CD4-positive, CD25-positive, alpha-beta regulatory T cell (primary cell): ENCODE measurements at regions not wholly inside any gene's neighbourhood (a gene's known extent, or its start where the extent isn't known, plus 50 kb on each side); places are given as distances from the start of the nearest gene placed in this dataset.

Experiments used
- ATAC-seq, 2 donors: fragments of 150-1000 bp; cut with Tn5 transposase; one replicate each; pipeline ENCODE4 v1.10.0; 2021; ENCODE audit warnings: low read depth in 2 of 2, moderate number of reproducible peaks in 2 of 2, moderate library complexity in 1 of 2
- DNase-seq, 3 donors: peaks; one replicate each; pipeline versions ENCODE4 v3.0.0 to v3.0.0-alpha.2; 2012 to 2022; ENCODE audit warnings: mixed read lengths in 1 of 3
- H3K27ac ChIP-seq: one replicate; pipeline ENCODE4 v1.7.0; 2013; ENCODE audit warnings: mild to moderate bottlenecking, low read length; ENCODE audit not compliant: insufficient read depth, poor library complexity, severe bottlenecking
- H3K27me3 ChIP-seq: one replicate; pipeline ENCODE4 v1.7.0; 2013; ENCODE audit warnings: low read length; ENCODE audit not compliant: control insufficient read depth, insufficient read depth
- H3K36me3 ChIP-seq: one replicate; pipeline ENCODE4 v1.7.0; 2013; ENCODE audit warnings: mild to moderate bottlenecking, low read length, moderate library complexity; ENCODE audit not compliant: control insufficient read depth, insufficient read depth
- H3K4me1 ChIP-seq: 2 replicates; pipeline ENCODE4 v1.7.0; 2013; ENCODE audit warnings: mild to moderate bottlenecking, low read length; ENCODE audit not compliant: insufficient read depth, control insufficient read depth, poor library complexity, severe bottlenecking
- H3K4me3 ChIP-seq: one replicate; pipeline ENCODE4 v1.7.0; 2013; ENCODE audit warnings: low read depth, mild to moderate bottlenecking, low read length, moderate library complexity
- H3K9me3 ChIP-seq, 2 experiments: 1 replicate in 1 of 2; 2 replicates in 1 of 2; pipeline ENCODE4 v1.7.0; 2013; ENCODE audit warnings: low read length in 2 of 2, mild to moderate bottlenecking in 1 of 2, moderate library complexity in 1 of 2; ENCODE audit not compliant: control insufficient read depth in 2 of 2
- H3K27ac Mint-ChIP-seq, 3 donors: one replicate each; pipeline ENCODE4 v1.8.0; 2020 to 2022; ENCODE audit warnings: mild to moderate bottlenecking in 3 of 3, mixed read lengths in 3 of 3, moderate library complexity in 2 of 3
- H3K27me3 Mint-ChIP-seq: one replicate; pipeline ENCODE4 v1.8.0; 2022; ENCODE audit warnings: mild to moderate bottlenecking, mixed read lengths
- H3K36me3 Mint-ChIP-seq: one replicate; pipeline ENCODE4 v1.8.0; 2020; ENCODE audit warnings: mixed read lengths
- H3K4me1 Mint-ChIP-seq, 4 donors: one replicate each; pipeline ENCODE4 v1.8.0; 2020 to 2022; ENCODE audit warnings: mixed read lengths in 4 of 4, mild to moderate bottlenecking in 1 of 4
- H3K4me3 Mint-ChIP-seq, 4 donors: one replicate each; pipeline ENCODE4 v1.8.0; 2020 to 2022; ENCODE audit warnings: mild to moderate bottlenecking in 4 of 4, mixed read lengths in 4 of 4, moderate library complexity in 3 of 4
- H3K9me3 Mint-ChIP-seq, 7 donors: one replicate each; pipeline ENCODE4 v1.8.0; 2020 to 2022; ENCODE audit warnings: mixed read lengths in 7 of 7, mild to moderate bottlenecking in 3 of 7, moderate library complexity in 2 of 7

DNA sequence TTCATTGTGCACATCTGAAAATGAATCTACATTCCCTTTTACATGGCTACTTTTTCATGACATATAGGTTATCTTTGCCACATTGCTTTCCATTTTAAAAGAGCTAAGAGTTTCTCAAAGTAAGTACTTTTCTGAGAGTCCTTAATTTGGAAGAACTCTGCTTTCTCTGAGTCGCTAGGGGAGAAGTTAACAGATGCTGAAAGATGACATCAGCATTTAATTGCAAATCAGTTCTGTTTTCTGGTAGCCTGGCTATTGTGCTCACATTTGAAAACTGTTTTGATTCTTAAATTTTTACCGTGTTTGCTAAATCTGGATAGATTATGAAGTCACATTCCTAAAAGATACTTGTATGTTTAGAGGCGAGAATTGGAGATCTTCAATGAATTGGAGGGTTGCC is 107.7 kb upstream of the C1QTNF9B start:
- no peak overlapping the region for H3K27ac Mint-ChIP-seq
- no peaks in the 10 kb centered on the region for H3K36me3 Mint-ChIP-seq
- no peaks in the 10 kb centered on the region for H3K9me3 Mint-ChIP-seq
- ATAC-seq (no peak), DNase-seq (no peak)
- no peaks in the 10 kb centered on the region for H3K9me3 ChIP-seq
- H3K4me1 ChIP-seq: no peaks in the 10 kb centered on the region
- no peak overlapping the region for H3K4me3 ChIP-seq
- peaks cover 10% of the 10 kb centered on the region for H3K27me3 Mint-ChIP-seq
- H3K36me3 ChIP-seq: no peaks in the 10 kb centered on the region
- H3K27me3 ChIP-seq: peaks cover 10% of the 10 kb centered on the region
- H3K4me3 Mint-ChIP-seq: no peak overlapping the region
- H3K4me1 Mint-ChIP-seq: no peaks in the 10 kb centered on the region
- H3K27ac ChIP-seq: no peak overlapping the region

DNA sequence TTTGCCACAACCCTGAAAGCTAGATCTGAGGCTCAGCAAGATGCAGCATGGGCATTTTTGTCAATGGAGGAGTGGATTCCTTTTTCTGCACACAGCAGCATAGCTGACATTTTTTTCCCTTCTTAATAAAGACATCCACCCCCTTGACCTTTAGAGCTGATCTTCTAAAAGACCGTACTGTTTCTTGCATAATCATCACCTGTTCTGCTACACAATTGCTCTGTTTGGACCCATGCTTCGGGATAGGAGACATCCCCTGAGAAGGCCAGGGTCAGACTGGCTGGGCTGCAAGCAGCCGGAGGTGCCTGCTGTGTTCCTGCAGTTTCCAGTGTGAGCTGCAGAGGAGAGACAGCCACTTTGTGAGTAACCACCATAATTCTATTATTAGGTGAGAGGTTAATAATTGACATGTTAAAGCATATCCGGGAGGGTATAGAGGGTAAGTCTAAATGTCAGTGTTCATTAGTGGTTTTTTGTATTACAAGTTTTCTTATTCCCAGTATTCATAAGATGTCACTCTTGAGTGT is 108.5 kb upstream of the C1QTNF9B start:
- no peak for DNase-seq
- no peak for ATAC-seq
- Mint-ChIP-seq H3K9me3 (no peaks in the 10 kb centered on the region), H3K4me1 (no peaks in the 10 kb centered on the region), H3K4me3 (no peak overlapping the region), H3K27ac (no peak overlapping the region), H3K27me3 (peaks cover 16% of the 10 kb centered on the region), H3K36me3 (no peaks in the 10 kb centered on the region)
- peaks cover 10% of the 10 kb centered on the region for H3K27me3 ChIP-seq
- no peaks in the 10 kb centered on the region for H3K36me3 ChIP-seq
- H3K4me1 ChIP-seq: no peaks in the 10 kb centered on the region
- H3K4me3 ChIP-seq: no peak overlapping the region
- H3K9me3 ChIP-seq: no peaks in the 10 kb centered on the region
- no peak overlapping the region for H3K27ac ChIP-seq

DNA sequence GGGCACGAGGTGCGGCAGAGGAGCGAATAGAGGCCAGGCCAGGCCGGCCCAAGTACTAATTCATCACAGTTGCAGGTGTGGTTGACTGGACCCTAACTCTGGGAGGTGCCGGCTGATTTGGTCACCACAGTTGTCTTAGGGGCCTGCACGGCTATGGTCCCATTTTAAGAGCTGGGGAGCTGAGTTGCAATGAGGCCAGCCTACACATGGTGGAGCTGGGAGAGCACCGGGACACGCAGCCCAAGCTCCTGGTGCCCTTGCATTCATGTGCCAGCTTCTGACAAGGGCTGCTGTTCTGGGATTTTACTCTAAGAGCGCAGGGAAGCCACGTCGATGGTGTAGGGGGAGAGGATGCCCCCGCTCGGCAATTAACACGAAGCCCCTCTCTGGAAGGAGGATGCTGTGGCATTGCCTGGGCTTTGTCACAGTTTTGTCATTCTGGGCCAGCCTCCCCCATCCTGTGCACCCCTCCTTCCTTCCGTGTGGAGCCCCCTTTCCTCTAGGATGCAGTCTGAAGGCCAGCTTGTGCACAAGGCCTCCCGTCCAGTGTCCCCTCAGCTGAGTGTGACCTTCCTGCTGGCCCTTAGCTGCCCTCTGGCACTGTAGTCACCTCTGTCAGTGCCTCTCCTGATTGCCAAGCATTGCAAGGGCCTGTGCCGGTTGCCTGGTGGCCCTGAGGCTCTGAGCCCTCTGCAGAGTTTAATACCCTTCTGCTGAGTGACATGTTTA is 109.4 kb upstream of the C1QTNF9B start:
- Mint-ChIP-seq H3K4me1 (no peaks in the 10 kb centered on the region), H3K36me3 (no peaks in the 10 kb centered on the region), H3K27me3 (peaks cover 19% of the 10 kb centered on the region), H3K27ac (no peak overlapping the region), H3K9me3 (no peaks in the 10 kb centered on the region), H3K4me3 (no peak overlapping the region)
- Histone ChIP-seq H3K4me1 (no peaks in the 10 kb centered on the region), H3K36me3 (no peaks in the 10 kb centered on the region), H3K9me3 (no peaks in the 10 kb centered on the region), H3K4me3 (no peak overlapping the region), H3K27ac (no peak overlapping the region), H3K27me3 (peaks cover 10% of the 10 kb centered on the region)
- no peak for DNase-seq
- no peak for ATAC-seq

GRCh38 chr13:24007979-24008620 is 110.8 kb upstream of the C1QTNF9B start:
- Histone ChIP-seq H3K27ac (no peak overlapping the region), H3K36me3 (no peaks in the 10 kb centered on the region), H3K4me1 (no peaks in the 10 kb centered on the region), H3K9me3 (no peaks in the 10 kb centered on the region), H3K4me3 (no peak overlapping the region), H3K27me3 (peaks cover 10% of the 10 kb centered on the region)
- Mint-ChIP-seq H3K9me3 (no peaks in the 10 kb centered on the region), H3K4me1 (no peaks in the 10 kb centered on the region), H3K4me3 (no peak overlapping the region), H3K27ac (peak overlapping the region in 1 of 3 donors; percentile 68), H3K27me3 (peaks cover 19% of the 10 kb centered on the region), H3K36me3 (no peaks in the 10 kb centered on the region)
- DNase-seq (no peak), ATAC-seq (no peak)

DNA sequence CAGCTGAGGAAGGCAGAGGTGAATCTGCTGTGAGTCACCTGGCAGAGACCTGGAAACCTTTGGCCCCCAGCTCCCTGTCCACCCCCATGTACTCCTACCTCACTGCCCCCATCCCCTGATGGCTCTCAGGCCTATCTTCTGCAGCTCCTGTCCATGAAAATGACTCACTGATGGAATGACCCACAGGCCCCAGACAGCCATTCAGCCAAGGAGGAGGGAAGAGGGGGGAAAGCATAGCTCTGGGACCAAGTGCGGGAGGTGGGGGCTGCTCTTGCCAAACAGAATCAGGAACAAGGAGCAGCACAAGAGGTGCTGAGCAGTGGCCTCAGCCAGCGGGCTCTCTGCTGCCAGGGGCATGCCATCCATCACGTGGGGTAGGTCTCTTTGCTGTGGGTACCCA is 111.4 kb upstream of the C1QTNF9B start:
- no peaks in the 10 kb centered on the region for H3K36me3 ChIP-seq
- H3K9me3 Mint-ChIP-seq: no peaks in the 10 kb centered on the region
- H3K36me3 Mint-ChIP-seq: no peaks in the 10 kb centered on the region
- no peak overlapping the region for H3K4me3 ChIP-seq
- no peaks in the 10 kb centered on the region for H3K4me1 Mint-ChIP-seq
- peaks cover 17% of the 10 kb centered on the region for H3K27me3 Mint-ChIP-seq
- DNase-seq (no peak), ATAC-seq (no peak)
- H3K27me3 ChIP-seq: peaks cover 4% of the 10 kb centered on the region
- H3K4me1 ChIP-seq: no peaks in the 10 kb centered on the region
- no peak overlapping the region for H3K4me3 Mint-ChIP-seq
- H3K9me3 ChIP-seq: no peaks in the 10 kb centered on the region
- H3K27ac ChIP-seq: no peak overlapping the region
- H3K27ac Mint-ChIP-seq: no peak overlapping the region

GRCh38 chr13:24011266-24011665 is 114.0 kb upstream of the C1QTNF9B start:
- no peaks in the 10 kb centered on the region for H3K27me3 ChIP-seq
- H3K36me3 Mint-ChIP-seq: no peaks in the 10 kb centered on the region
- no peaks in the 10 kb centered on the region for H3K9me3 Mint-ChIP-seq
- no peak overlapping the region for H3K27ac Mint-ChIP-seq
- DNase-seq (no peak), ATAC-seq (no peak)
- H3K4me1 ChIP-seq: no peaks in the 10 kb centered on the region
- H3K4me3 ChIP-seq: no peak overlapping the region
- no peaks in the 10 kb centered on the region for H3K9me3 ChIP-seq
- no peak overlapping the region for H3K27ac ChIP-seq
- no peaks in the 10 kb centered on the region for H3K4me1 Mint-ChIP-seq
- H3K27me3 Mint-ChIP-seq: peaks cover 18% of the 10 kb centered on the region
- H3K36me3 ChIP-seq: no peaks in the 10 kb centered on the region
- no peak overlapping the region for H3K4me3 Mint-ChIP-seq

DNA sequence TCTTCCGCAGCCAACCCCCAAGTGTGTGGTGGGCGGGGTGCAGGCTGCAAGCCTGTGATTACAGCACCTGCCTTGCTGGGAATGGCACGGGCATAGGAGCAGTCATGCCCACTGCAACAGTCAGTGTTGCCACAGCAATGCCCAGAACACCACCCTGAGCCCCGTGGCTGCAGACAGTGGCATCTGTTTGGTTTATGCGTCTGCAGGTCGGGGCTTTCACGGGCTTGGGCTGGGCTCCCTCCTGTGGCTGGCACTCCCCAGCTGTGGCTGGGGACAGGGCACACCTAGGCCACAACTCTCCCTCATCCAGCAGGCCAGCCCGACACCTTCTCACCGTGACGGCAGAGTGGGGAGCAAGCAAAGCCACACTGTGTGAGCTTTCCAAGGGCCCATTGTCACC is 115.3 kb upstream of the C1QTNF9B start:
- Histone ChIP-seq H3K27ac (no peak overlapping the region), H3K9me3 (no peaks in the 10 kb centered on the region), H3K4me1 (no peaks in the 10 kb centered on the region), H3K36me3 (no peaks in the 10 kb centered on the region), H3K27me3 (no peaks in the 10 kb centered on the region), H3K4me3 (no peak overlapping the region)
- Mint-ChIP-seq H3K27me3 (peaks cover 18% of the 10 kb centered on the region), H3K27ac (no peak overlapping the region), H3K36me3 (no peaks in the 10 kb centered on the region), H3K9me3 (no peaks in the 10 kb centered on the region), H3K4me1 (no peaks in the 10 kb centered on the region), H3K4me3 (no peak overlapping the region)
- ATAC-seq: no peak
- DNase-seq: no peak

- Histone ChIP-seq H3K27ac (no peak overlapping the region), H3K4me1 (no peaks in the 10 kb centered on the region), H3K27me3 (no peaks in the 10 kb centered on the region), H3K9me3 (no peaks in the 10 kb centered on the region), H3K36me3 (no peaks in the 10 kb centered on the region), H3K4me3 (no peak overlapping the region)
- no peaks in the 10 kb centered on the region for H3K36me3 Mint-ChIP-seq
- no peaks in the 10 kb centered on the region for H3K9me3 Mint-ChIP-seq
- ATAC-seq: no peak
- H3K27ac Mint-ChIP-seq: no peak overlapping the region
- no peak for DNase-seq
- no peaks in the 10 kb centered on the region for H3K4me1 Mint-ChIP-seq
- H3K27me3 Mint-ChIP-seq: peaks cover 18% of the 10 kb centered on the region
- no peak overlapping the region for H3K4me3 Mint-ChIP-seq
Measured at GRCh38 chr13:24013189-24013588, 115.9 kb upstream of the C1QTNF9B start.
